ENCODE measurements at regions not wholly inside any gene's neighbourhood (a gene's known extent, or its start where the extent isn't known, plus 50 kb on each side); places are given as distances from the start of the nearest gene placed in this dataset.

DNA sequence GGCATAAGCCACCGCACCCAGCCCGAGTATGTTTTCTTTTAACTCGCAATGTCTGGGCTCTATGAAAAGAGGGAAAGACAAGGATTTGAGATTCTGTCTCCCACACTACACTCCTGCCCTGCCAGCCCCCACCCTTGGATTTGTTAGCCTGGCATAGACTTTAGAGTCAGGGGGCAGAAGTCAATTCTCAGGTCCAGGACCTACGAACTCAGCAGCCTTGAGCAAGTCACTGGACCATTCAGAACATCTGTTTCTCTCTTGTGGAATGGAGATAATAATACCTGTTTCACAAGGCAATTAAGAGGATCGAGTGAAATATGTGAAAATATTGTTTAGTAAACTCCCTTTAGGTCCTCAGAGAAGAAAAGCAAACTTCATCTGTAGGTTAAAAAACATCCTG is 66.1 kb upstream of the FUT8 start:
- H3K4me3 ChIP-seq (ENCODE audit: insufficient read length, low read depth), result no peak overlapping the region
- no peaks in the 10 kb centered on the region for H3K27me3 ChIP-seq (ENCODE audit: insufficient read depth, insufficient read length)
- H3K4me1 ChIP-seq (ENCODE audit: insufficient read depth, insufficient read length), result peaks cover 4% of the 10 kb centered on the region
- DNase-seq (ENCODE audit: low read depth, low spot score), result no peak
- no peak overlapping the region for H3K9ac ChIP-seq (ENCODE audit: insufficient read length, low read depth)
- no peaks in the 10 kb centered on the region for H3K9me3 ChIP-seq (ENCODE audit: insufficient read depth, low read length)
- no peak for TF ChIP-seq SUZ12 (IDR thresholded peaks at IDR 0.05; ENCODE audit: extremely low read depth, insufficient read depth, insufficient read length)
- TF ChIP-seq ZNF274 (IDR thresholded peaks at IDR 0.05; ENCODE audit: low read depth, low read length), result no peak
- no peak for TF ChIP-seq YY1 (IDR thresholded peaks at IDR 0.05; ENCODE audit: insufficient read depth, insufficient read length)
- no peaks in the 10 kb centered on the region for H3K36me3 ChIP-seq (ENCODE audit: insufficient read depth, insufficient read length, low read length)

DNA sequence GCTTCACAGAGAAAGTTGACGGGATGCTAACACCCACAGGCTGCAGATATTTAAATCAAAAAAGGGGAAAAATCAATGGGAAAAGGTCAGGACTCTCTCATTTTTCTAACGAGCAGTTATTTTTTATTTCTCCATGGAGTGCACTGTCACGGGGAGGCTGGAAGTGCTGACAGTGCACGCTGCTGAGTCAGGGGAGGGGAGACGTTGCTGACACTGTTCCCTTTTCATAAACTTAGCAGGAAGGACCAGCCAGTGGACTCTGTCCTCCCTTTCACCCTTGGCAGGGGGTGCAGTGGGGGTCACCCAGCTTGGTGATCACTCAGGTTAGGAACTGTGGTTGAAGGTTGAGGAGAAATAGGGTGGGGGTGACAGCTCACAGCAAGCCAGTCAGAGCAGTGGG is 65.6 kb upstream of the FUT8 start:
- H3K4me3 ChIP-seq (ENCODE audit: insufficient read length, low read depth), result no peak overlapping the region
- TF ChIP-seq ZNF274 (IDR thresholded peaks at IDR 0.05; ENCODE audit: low read depth, low read length) (no peak), SUZ12 (IDR thresholded peaks at IDR 0.05; ENCODE audit: extremely low read depth, insufficient read depth, insufficient read length) (no peak), YY1 (IDR thresholded peaks at IDR 0.05; ENCODE audit: insufficient read depth, insufficient read length) (no peak)
- no peaks in the 10 kb centered on the region for H3K36me3 ChIP-seq (ENCODE audit: insufficient read depth, insufficient read length, low read length)
- no peaks in the 10 kb centered on the region for H3K27me3 ChIP-seq (ENCODE audit: insufficient read depth, insufficient read length)
- no peak for DNase-seq (ENCODE audit: low read depth, low spot score)
- H3K9ac ChIP-seq (ENCODE audit: insufficient read length, low read depth), result no peak overlapping the region
- peaks cover 4% of the 10 kb centered on the region for H3K4me1 ChIP-seq (ENCODE audit: insufficient read depth, insufficient read length)
- no peaks in the 10 kb centered on the region for H3K9me3 ChIP-seq (ENCODE audit: insufficient read depth, low read length)

DNA sequence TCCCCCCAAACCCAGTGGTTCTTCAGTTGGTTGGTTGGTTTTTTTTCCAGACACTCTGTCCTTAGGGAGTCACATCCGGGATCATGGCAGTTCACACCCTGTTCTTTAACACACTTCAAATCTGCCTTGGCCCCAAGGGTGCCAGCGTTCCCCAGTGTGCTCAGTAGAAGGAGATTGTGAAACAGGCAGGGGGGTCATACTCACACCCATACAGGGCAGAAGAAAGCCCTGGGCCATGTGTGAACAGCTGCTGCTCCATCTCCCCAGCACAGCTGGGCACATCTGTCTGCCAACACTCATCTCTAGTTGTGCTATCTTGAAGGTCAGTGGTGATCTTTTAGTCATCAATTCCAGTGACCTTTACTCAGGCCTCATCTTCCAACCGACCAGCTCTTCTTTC is 64.4 kb upstream of the FUT8 start:
- Histone ChIP-seq H3K36me3 (ENCODE audit: insufficient read depth, insufficient read length, low read length) (no peaks in the 10 kb centered on the region), H3K27me3 (ENCODE audit: insufficient read depth, insufficient read length) (no peaks in the 10 kb centered on the region), H3K4me3 (ENCODE audit: insufficient read length, low read depth) (no peak overlapping the region), H3K9me3 (ENCODE audit: insufficient read depth, low read length) (no peaks in the 10 kb centered on the region), H3K4me1 (ENCODE audit: insufficient read depth, insufficient read length) (peaks cover 4% of the 10 kb centered on the region), H3K9ac (ENCODE audit: insufficient read length, low read depth) (no peak overlapping the region)
- TF ChIP-seq YY1 (IDR thresholded peaks at IDR 0.05; ENCODE audit: insufficient read depth, insufficient read length), result no peak
- no peak for TF ChIP-seq SUZ12 (IDR thresholded peaks at IDR 0.05; ENCODE audit: extremely low read depth, insufficient read depth, insufficient read length)
- TF ChIP-seq ZNF274 (IDR thresholded peaks at IDR 0.05; ENCODE audit: low read depth, low read length), result no peak
- no peak for DNase-seq (ENCODE audit: low read depth, low spot score)

- H3K4me3 ChIP-seq (ENCODE audit: insufficient read length, low read depth), result no peak overlapping the region
- H3K9ac ChIP-seq (ENCODE audit: insufficient read length, low read depth), result no peak overlapping the region
- TF ChIP-seq YY1 (IDR thresholded peaks at IDR 0.05; ENCODE audit: insufficient read depth, insufficient read length) (no peak), ZNF274 (IDR thresholded peaks at IDR 0.05; ENCODE audit: low read depth, low read length) (no peak), SUZ12 (IDR thresholded peaks at IDR 0.05; ENCODE audit: extremely low read depth, insufficient read depth, insufficient read length) (no peak)
- no peaks in the 10 kb centered on the region for H3K36me3 ChIP-seq (ENCODE audit: insufficient read depth, insufficient read length, low read length)
- peaks cover 4% of the 10 kb centered on the region for H3K4me1 ChIP-seq (ENCODE audit: insufficient read depth, insufficient read length)
- H3K27me3 ChIP-seq (ENCODE audit: insufficient read depth, insufficient read length), result no peaks in the 10 kb centered on the region
- H3K9me3 ChIP-seq (ENCODE audit: insufficient read depth, low read length), result no peaks in the 10 kb centered on the region
- DNase-seq (ENCODE audit: low read depth, low spot score), result no peak
These were observed 63.4 kb upstream of the FUT8 start for GRCh38 chr14:65349100-65349499.

GRCh38 chr14:65351493-65352194 is 60.9 kb upstream of the FUT8 start:
- Histone ChIP-seq H3K27me3 (ENCODE audit: insufficient read depth, insufficient read length) (no peaks in the 10 kb centered on the region), H3K4me3 (ENCODE audit: insufficient read length, low read depth) (no peak overlapping the region), H3K36me3 (ENCODE audit: insufficient read depth, insufficient read length, low read length) (no peaks in the 10 kb centered on the region), H3K4me1 (ENCODE audit: insufficient read depth, insufficient read length) (peaks cover 4% of the 10 kb centered on the region), H3K9ac (ENCODE audit: insufficient read length, low read depth) (no peak overlapping the region), H3K9me3 (ENCODE audit: insufficient read depth, low read length) (no peaks in the 10 kb centered on the region)
- no peak for DNase-seq (ENCODE audit: low read depth, low spot score)
- no peak for TF ChIP-seq YY1 (IDR thresholded peaks at IDR 0.05; ENCODE audit: insufficient read depth, insufficient read length)

DNA sequence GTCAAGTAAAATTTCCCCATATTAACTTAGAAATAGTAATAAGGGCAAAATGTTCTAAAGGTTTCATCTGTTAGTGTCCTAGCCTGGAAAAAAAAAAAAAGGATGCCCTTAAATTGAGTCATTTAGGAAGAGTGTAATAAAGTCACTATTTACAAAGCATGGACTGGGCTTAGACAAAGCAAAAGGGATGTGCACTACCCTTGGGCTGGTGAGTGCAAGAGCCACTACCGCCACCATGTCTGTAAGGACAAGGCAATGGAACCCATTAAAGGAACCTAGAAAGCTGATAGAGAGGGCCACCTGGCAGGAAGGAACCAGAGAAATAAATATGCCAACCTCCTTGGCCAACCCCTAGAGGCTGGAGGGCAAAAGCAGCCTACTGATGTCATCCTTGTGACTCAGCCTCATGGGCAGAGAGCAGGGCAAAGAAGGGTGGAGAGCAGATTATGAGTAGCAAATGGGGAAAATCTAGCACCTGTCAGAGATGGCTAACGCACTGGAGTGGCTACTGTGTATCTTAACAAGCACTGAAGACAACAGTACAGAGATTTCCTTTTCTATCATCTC is 59.5 kb upstream of the FUT8 start:
- DNase-seq (ENCODE audit: low read depth, low spot score), result no peak
- Histone ChIP-seq H3K4me3 (ENCODE audit: insufficient read length, low read depth) (no peak overlapping the region), H3K9me3 (ENCODE audit: insufficient read depth, low read length) (no peaks in the 10 kb centered on the region), H3K9ac (ENCODE audit: insufficient read length, low read depth) (no peak overlapping the region), H3K4me1 (ENCODE audit: insufficient read depth, insufficient read length) (no peaks in the 10 kb centered on the region), H3K36me3 (ENCODE audit: insufficient read depth, insufficient read length, low read length) (no peaks in the 10 kb centered on the region), H3K27me3 (ENCODE audit: insufficient read depth, insufficient read length) (no peaks in the 10 kb centered on the region)
- TF ChIP-seq ZNF274 (IDR thresholded peaks at IDR 0.05; ENCODE audit: low read depth, low read length) (no peak), SUZ12 (IDR thresholded peaks at IDR 0.05; ENCODE audit: extremely low read depth, insufficient read depth, insufficient read length) (no peak), YY1 (IDR thresholded peaks at IDR 0.05; ENCODE audit: insufficient read depth, insufficient read length) (no peak)

GRCh38 chr14:65354131-65354530 is 58.4 kb upstream of the FUT8 start:
- Histone ChIP-seq H3K9me3 (ENCODE audit: insufficient read depth, low read length) (no peaks in the 10 kb centered on the region), H3K4me1 (ENCODE audit: insufficient read depth, insufficient read length) (no peaks in the 10 kb centered on the region), H3K36me3 (ENCODE audit: insufficient read depth, insufficient read length, low read length) (no peaks in the 10 kb centered on the region), H3K9ac (ENCODE audit: insufficient read length, low read depth) (no peak overlapping the region), H3K4me3 (ENCODE audit: insufficient read length, low read depth) (no peak overlapping the region), H3K27me3 (ENCODE audit: insufficient read depth, insufficient read length) (no peaks in the 10 kb centered on the region)
- TF ChIP-seq ZNF274 (IDR thresholded peaks at IDR 0.05; ENCODE audit: low read depth, low read length) (no peak), YY1 (IDR thresholded peaks at IDR 0.05; ENCODE audit: insufficient read depth, insufficient read length) (no peak), SUZ12 (IDR thresholded peaks at IDR 0.05; ENCODE audit: extremely low read depth, insufficient read depth, insufficient read length) (no peak)
- DNase-seq (ENCODE audit: low read depth, low spot score), result no peak
